NOMO-1 treated with DMSO at 0.1 percent for 48 hours (cell line): ENCODE measurements at regions not wholly inside any gene's neighbourhood (a gene's known extent, or its start where the extent isn't known, plus 50 kb on each side); places are given as distances from the start of the nearest gene placed in this dataset.

Experiments
- DNase-seq: peaks from one replicate; lab custom pipeline; 2025; ENCODE audit not compliant: unreplicated experiment; lab: John Stamatoyannopoulos, UW

DNA sequence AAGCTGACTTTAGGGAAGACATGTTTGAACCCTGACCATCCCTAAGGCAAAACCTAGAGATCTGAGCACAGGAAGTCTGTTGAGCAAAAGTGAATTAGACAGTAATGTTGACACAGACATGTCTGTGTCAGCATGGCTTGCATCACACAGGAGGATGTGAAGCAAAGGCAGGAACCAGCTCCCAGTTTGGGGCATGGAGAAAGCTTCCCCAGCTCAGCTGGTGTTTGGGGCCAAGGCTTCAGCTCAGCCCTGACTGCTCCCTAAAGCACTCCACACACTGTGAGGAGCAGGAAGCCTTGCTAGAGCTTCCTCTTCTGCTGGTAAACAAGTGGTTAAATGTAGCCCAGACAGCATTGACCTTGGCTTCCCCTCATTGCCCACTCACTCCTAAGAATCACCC, 153.8 kb upstream of the UBL3 start:
- peak; percentile 27 for DNase-seq

DNA sequence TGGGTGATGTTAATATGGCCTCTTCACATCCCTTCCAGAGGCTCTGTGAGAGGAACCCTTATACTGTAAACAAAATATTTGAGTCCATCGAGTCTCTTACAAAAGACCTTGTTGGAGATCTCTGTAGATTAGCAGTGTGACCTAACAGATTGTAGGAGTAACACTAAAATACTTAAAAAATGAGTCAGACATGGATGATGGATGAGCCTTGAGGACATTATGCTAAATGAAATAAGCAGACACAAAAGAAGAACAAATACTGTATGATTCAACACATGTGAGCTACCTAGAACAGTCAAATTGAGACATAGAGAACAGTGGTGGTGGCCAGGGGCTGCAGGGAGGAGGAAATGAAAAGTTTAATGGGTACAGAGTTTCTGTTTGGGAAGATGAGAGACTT, 152.2 kb upstream of the UBL3 start:
- DNase-seq: peak; percentile 14

DNA sequence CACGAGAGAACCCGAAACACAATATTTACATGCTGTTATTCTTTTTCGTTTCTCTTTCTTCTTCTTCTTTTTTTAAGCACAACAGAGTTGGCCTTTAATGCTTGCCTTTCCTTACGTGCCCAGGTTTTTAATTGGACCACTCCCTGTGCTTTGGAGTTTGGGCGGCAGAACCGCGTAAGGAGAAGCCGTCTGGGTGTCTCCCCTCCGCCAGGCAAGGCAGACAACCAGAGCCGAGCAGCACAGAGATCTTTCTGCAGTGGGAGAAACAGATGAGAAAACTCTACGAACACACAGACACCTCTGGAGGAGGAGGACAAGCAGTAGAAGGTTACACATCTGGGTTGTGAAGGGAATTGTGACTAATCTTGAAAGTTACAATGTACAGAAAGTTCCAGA, 150.0 kb upstream of the UBL3 start:
- DNase-seq: no peak

DNA sequence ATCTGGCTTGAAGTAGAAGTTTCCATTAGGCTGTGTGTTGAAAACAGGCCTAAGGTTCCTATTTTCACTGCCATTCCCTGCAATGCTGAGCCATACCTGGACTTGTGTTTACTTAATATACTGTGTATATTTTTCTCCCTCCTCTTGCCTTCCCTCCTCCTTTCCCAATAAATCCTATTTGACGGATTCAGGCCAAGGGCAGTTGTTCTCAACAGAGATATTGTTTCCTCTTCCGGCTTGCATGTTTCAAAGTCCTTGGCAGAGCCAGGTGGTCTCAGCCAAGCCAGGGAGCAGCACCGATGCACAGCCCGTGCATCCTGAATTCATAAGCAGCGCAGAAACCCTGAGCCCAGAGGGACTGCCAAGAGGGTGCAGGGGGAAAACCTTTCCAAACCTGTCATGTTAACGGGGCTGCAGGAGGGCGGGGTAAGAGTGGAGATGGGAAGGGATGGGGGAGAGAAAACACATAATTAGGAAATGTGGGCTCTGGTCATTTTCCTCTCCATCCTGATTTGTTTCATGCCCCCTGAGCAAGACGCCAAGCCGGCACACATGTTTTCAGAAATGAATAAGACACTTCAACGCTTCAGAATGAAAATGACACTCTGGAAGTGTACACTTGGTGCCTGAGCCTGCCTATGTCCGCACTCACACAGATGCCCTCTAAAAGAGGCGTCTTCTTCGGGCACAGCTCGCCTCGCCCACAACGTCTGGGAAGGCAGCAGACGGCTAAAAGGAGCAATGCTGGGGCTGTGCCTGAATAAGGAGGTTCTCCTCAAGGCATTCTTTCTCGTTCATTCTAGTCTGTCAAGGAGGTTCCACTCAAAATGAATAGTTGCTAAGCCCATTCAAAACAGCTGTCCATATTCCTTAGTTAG, 149.3 kb upstream of the UBL3 start:
- DNase-seq: no peak

DNA sequence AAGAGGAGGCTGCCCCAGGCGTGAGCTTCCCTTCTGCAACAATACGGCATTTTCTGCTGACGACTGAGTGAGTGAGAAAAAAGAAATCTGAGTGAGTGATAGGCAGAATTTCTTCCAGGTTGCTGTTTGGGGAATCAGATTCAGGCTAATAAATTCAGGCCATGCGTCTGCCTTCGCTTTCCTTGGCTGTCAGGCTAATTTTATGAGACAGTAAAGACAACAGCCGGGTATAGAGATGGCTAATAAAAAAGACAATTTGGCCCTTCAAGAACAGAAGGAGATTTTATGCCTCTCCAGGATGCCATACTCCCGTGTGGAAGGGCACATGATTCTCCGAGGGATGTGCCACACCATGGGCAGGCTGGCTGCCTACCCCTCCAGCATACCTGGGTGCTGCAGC, 145.9 kb upstream of the UBL3 start:
- DNase-seq: no peak

DNA sequence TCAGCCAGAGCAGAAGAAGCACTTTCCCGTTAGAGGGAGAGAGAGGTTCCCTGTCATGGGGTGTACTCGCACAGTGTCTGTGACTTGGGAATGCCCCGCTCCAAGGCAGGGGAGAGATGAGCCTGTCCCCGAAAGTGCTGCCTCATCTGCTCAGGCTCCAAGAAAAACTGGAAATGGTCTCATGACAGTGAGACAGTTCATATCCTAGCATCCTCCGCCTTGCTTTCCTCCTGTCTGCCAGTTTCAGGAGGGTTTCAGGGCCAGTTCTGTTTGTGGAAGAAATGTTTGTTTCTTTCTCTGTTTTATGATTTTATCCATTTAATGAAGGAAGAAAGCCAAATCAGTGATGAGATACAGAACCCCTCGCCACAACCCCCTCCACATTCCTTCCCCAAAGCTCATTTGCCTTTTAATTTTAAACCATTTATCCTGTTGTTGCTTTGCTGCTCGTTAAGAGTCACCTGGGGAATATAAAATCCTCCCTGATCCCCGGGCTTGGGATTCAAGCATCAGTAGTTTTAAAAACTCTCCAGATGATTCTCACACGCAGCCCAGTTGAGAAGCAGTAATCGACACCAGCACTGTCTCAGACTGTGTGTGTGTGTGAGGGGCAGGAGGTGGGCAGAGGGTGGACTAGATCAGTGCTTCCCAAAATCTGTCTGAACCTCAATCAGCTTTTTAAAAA, 144.6 kb upstream of the UBL3 start:
- no peak for DNase-seq

DNA sequence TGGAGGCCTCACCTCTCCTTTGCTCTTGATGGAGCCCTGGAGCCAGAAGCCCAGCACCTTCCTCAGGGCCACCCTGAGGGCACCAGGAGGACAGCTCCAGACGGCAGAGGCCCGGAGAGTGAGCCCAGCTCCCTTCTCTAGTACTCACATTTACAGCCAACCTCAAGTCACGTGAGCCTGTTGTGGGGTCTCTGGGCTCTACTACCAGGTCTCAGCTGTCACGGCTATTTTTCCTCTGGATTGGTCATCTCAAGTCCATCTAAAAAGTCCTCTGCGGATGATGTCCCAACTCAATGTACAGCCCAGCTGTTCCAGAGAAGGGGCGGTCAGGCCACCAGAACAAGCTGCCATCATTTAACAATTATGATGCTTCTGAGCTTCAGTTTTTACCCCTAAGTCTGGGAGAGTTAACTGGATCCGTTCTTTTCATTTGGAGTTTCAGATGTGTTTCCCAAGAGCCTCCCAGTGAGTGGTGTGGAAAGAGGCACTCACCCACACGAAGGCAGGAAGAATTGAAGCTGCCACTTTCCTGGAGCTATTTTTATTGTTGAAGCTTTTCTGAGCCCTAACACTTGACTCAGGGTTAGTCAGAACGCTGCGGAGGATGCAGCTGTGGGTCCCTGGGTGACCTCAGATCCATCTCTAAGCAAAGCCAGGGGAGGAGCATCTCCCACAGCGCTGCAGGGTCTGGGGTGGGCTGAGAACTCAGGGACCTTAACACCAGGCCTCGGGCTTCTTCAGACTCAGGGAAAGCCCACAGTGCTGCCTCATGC, 143.5 kb upstream of the UBL3 start:
- no peak for DNase-seq

DNA sequence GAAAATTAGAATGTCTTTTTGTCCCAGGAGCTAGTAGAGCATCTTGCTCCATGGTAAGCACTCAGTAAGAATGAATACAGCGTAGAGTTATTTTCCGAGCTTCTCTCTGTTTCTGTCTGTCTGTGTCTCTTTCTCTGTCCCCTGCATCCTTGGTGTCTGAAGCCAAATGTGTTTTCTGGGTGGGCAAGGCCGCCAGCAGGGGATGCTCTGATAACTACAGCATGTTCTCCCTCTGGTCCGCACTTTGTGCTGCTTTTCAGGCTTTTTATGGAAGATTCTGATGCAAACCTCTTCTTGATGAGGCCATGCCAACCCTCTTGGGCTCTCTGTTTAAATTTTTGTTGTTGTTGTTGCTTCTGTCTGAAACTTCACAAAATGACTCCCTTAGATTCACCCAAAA, 142.8 kb upstream of the UBL3 start:
- no peak for DNase-seq

DNA sequence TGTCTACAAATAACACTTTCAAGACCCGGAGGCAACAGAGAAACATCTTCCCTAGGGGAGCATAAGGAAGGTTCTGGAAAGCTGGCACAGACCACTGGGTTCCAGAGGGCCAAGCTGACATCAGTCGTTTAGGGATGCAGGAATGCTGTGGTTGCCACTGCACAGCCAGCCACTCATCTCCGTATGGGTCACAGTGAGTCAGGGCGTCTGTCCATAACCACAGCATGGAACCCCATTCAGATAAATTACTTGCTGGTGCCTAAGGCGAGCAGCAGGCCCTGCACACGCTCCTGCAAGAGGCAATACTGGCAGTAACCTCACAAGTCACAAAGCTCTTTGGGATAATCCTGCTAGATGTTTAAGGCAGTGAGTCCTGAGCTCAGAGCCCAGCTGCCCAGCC, 140.9 kb upstream of the UBL3 start:
- DNase-seq: no peak

DNA sequence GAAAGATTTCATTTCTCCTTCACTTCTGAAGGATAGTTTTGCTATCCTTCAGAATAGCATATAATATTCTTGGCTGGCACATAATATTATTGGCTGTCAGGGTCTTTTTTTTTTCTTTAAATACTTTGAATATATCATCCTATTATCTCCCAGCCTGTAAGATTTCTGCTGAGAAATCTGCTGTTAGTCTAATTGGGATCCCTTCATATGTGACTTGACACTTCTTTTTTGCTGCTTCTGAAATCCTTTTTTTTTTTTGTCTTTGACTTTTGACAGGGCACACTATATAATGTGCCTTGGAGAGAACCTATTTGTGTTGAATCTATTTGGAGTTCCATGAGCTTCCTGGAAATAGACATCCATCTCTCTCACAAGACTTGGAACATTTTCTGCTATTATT, 136.9 kb upstream of the UBL3 start:
- DNase-seq: no peak

DNA sequence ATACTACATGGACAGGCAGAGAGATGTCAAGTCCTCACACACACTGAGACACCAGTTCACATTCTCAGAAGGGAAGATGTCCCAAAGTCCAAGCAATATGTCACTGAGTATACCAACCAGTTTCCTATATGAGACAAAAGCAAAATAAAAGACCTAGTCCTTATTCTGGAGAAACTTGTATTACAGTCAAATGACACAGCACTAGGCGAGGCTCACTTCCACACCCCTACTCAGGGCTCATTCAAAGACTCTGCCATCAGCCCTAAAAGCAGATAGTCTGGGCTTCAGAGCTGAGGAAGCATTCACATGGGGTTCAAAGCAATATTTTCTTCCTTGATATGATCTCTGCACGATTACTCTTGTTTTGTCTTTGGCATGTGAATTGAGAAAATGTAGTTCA, 129.9 kb upstream of the UBL3 start:
- DNase-seq: no peak

DNA sequence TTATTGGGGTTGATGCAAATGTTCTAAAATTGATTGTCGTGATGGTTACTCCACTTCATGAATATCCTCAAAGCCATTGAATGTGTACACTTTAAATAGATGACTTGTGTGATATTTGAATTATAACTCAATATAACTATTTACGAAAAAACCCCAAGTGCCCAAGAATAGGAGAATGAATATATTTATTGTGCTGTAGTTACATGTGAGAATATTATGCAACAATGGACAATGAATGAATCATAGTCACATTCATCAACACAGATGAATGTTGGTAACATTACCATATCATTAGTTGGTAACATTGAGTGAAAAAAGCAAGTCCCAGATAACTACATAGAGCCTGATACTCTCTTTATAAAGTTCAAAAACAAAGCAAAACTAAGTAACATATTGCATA, 127.8 kb upstream of the UBL3 start:
- DNase-seq: no peak

DNA sequence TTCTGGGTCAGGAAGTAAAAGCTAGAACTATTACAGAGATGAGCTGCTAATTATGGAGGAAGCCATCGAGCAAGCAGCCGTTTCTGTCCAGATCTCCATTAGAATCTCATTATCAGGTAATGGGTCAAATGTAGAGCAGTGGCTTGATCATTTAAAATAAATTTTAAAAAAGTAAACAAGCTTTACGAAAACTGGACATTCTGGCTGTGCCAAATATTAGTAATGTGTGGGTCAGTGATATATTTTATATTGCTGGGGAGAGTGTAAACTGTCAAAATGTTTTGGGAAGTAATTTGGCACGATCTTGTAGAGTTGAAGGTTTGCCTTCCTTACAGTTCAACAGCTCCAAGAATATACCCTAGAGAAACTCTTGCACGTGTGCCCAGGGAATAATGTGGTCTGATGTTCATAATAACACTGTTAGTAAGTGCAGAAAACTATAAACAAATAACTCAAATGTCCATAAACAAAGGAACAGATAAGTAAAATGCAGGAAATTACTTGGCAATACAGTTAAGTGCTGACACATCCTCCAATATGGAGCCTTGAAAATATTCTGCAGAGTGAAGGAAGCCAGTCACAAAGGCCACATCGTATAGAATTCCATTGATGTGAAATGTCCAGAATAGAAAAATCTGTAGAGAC, 127.2 kb upstream of the UBL3 start:
- no peak for DNase-seq

DNA sequence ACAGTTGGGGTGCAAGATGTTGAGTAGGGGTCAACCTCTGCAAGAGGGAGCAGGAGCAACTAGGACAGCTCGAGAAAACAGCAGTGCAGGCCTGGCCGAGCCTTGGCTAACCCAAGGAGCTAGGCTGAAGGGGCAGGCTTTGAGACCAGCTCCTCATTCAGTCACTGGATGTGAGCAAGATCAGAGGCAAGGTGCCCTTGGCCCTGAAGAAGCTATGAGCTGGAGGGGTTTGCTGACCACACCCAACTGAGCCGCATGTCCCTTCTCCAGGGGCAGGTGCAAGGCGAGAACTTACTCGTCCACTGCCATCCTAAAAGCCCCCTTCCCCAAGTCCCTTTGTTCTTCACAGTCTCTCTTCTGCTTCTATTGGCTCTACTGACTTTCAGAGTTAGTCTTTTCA, 126.1 kb upstream of the UBL3 start:
- no peak for DNase-seq

DNA sequence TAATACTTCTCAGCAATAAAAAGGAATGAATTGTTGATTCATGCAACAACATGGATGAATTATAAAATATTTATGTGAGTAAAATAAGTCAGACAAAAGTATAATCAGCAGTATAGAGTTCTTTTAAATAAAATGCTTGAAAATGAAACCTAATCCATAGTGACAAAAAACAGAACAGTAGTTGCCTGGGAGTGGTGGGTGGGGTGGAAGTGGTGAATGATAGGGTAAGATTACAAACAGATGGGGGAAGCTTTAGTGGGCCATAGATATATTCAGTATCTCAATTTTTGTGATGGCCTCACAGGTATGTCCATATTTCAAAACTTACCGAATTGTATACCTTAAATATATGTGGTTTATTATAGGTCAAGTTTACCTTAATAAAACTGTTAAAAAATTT, 124.9 kb upstream of the UBL3 start:
- no peak for DNase-seq

DNA sequence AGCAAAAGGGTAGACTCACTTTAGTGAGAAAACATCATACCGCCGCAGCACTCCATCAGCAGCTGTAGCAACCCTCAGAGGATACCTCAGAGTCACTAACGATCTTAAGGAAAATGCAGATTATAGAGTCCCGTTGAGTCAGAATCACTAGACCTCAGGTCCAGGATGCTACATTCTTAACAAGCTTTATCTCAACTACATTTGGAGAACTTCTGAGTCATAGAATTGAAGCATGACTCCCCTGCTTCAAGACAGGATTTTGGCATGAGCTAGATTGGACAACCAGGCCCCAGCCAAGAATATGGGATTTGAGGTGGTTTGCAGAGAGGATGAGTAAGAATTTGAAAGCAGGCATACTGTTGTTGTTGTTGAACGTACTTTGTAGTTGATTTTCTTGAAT, 118.9 kb upstream of the UBL3 start:
- DNase-seq: no peak

DNA sequence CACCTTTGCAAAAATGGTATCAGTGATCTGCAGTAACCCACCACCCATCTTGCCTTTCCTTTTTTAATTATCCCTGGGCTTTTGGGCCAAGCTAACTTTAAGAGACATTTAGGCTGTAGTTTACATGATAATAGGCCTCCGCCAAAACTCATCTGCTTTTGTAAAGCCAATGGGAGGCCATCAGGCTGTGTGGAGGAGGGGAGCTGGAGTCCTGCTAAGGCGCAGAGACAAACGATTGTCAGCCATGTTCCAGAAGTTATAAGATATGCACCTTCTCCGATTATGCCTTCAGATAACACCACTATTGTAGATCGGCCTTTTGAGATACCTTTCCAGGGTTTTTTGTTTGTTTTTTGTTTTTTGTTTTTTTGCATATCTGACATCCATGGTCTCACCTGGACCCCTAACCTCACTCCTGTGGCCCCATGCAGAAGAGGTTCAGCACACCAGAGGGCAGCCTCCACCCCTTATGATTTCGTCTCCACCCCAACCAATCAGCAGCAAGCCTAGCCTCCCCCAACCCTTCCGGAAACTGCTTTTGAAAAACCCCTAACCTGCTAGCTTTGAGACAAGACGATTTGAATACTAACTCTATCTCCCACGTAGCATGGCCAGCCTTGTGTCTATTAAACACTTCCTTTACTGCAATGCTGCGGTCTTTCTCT, 113.9 kb upstream of the UBL3 start:
- DNase-seq: no peak

DNA sequence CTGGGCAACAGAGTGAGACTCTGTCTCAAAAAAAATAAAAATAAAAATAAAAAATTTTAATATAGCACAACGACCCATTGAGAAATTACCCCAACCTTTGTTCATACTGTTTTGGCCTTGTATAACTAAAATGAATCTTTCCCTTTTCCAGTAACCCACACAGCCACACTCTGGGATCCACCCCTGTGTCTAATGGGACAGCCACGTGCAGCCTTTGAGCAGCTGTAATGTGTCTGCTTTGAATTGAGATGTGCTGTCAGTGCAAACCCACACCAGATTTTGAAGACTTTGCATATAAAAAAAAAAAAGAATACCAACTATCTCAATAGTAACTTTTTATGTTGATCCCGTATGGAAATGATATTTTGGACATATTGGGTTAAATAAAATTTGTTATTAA, 112.7 kb upstream of the UBL3 start:
- no peak for DNase-seq

DNA sequence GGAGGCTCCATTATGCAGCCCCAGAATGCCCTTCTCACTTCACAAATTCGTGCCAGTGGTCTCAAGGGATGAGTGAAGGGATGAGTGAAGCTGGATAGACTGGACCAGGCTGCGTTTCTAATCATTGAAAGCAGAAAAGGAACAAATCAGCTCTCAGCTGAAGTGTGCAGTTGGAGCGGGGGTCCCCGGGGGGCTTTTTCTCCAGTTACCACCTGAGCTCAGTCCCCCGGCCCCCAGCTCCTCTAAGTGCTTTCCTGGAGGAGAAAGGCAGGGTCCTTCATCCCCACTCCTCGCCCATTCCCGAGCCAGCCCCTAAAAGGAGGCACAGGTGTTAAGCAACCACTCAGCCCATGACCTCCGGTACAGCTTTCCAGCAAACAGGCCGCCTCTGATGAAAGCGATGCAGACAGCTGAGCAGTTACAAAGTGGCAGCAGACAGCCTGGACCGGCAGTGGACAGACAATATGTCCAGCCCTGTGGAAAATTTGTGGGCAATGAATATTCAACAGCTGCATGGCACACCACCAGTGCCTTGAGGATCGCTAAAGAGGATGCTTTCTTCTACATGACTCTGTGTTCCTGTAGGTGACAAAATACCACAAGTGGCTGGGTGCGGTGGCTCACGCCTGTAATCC, 110.7 kb upstream of the UBL3 start:
- DNase-seq: no peak

DNA sequence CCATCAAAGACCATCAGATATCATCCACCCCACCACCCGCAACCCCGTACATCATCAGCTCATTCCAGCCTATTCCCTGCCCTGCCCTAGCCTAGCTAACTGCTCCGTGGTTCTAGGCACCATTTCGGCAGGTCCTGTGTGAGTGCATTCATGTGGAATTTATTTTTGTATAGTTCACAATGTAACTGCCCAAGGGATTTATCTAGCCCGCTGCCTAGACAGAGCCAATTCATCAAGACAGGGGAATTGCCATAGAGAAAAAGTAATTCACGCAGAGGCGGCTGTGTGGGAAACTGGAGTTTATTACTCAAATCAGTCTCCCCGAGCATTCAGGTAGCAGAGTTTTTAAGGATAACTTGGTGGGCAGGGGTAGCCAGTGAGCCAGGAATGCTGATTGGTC, 109.2 kb upstream of the UBL3 start:
- DNase-seq: no peak
